H9 (cell line): ENCODE measurements at regions not wholly inside any gene's neighbourhood (a gene's known extent, or its start where the extent isn't known, plus 50 kb on each side); places are given as distances from the start of the nearest gene placed in this dataset.

Experiments used
- DNase-seq: peaks from one replicate; pipeline ENCODE4 v3.0.0-alpha.2; 2017
- H2AFZ ChIP-seq: one replicate; pipeline ENCODE4 v1.6.1; 2013; ENCODE audit warnings: mild to moderate bottlenecking, low read length, control low read depth, moderate library complexity
- H2AK5ac ChIP-seq: 2 replicates; pipeline ENCODE4 v1.6.1; 2013; ENCODE audit warnings: low read length, control low read depth, mixed read lengths; ENCODE audit not compliant: insufficient read length
- H2BK120ac ChIP-seq: one replicate; pipeline ENCODE4 v1.6.1; 2013; ENCODE audit warnings: low read depth, mild to moderate bottlenecking, low read length, control low read depth, inconsistent platforms; ENCODE audit not compliant: poor library complexity, severe bottlenecking
- H2BK12ac ChIP-seq: 2 replicates; pipeline ENCODE4 v1.6.1; 2013; ENCODE audit warnings: low read length, control low read depth, mixed read lengths, low read depth; ENCODE audit not compliant: insufficient read length
- H2BK15ac ChIP-seq: 2 replicates; pipeline ENCODE4 v1.6.1; 2013; ENCODE audit warnings: low read depth, low read length, control low read depth
- H2BK20ac ChIP-seq: one replicate; pipeline ENCODE4 v1.6.1; 2013; ENCODE audit warnings: low read depth, mild to moderate bottlenecking, low read length, control low read depth, inconsistent platforms; ENCODE audit not compliant: poor library complexity, severe bottlenecking
- H2BK5ac ChIP-seq: 2 replicates; pipeline ENCODE4 v1.6.1; 2013; ENCODE audit warnings: low read length, control low read depth, mixed read lengths; ENCODE audit not compliant: insufficient read length
- H3K14ac ChIP-seq: 2 replicates; pipeline ENCODE4 v1.6.1; 2013; ENCODE audit warnings: low read length, control low read depth; ENCODE audit not compliant: insufficient read depth
- H3K18ac ChIP-seq: 2 replicates; pipeline ENCODE4 v1.6.1; 2013; ENCODE audit warnings: low read depth, mild to moderate bottlenecking, mixed read lengths, low read length, control low read depth; ENCODE audit not compliant: insufficient read length
- H3K23ac ChIP-seq: 2 replicates; pipeline ENCODE4 v1.6.1; 2013; ENCODE audit warnings: low read length, control low read depth, mixed read lengths, low read depth; ENCODE audit not compliant: insufficient read length
- H3K23me2 ChIP-seq: 2 replicates; pipeline ENCODE4 v1.6.1; 2013; ENCODE audit warnings: low read depth, mild to moderate bottlenecking, mixed read lengths, low read length, control low read depth; ENCODE audit not compliant: insufficient read length, poor library complexity, severe bottlenecking
- H3K27ac ChIP-seq: 2 replicates; pipeline ENCODE4 v1.5.1; 2013; ENCODE audit warnings: low read length, control low read depth, mixed read lengths, low read depth; ENCODE audit not compliant: insufficient read length
- H3K27me3 ChIP-seq: 2 replicates; pipeline ENCODE4 v1.6.1; 2013; ENCODE audit warnings: low read length, control low read depth, inconsistent platforms; ENCODE audit not compliant: insufficient read depth
- H3K4ac ChIP-seq: 2 replicates; pipeline ENCODE4 v1.6.1; 2013; ENCODE audit warnings: low read depth, mild to moderate bottlenecking, control low read depth, inconsistent platforms, low read length, moderate library complexity
- H3K4me1 ChIP-seq: 2 replicates; pipeline ENCODE4 v1.6.1; 2013; ENCODE audit warnings: low read length, control low read depth, inconsistent platforms; ENCODE audit not compliant: insufficient read depth
- H3K4me2 ChIP-seq: 2 replicates; pipeline ENCODE4 v1.6.1; 2013; ENCODE audit warnings: low read length, control low read depth, mixed read lengths; ENCODE audit not compliant: insufficient read length, insufficient read depth
- H3K56ac ChIP-seq: 2 replicates; pipeline ENCODE4 v1.6.1; 2013; ENCODE audit warnings: low read depth, mild to moderate bottlenecking, mixed read lengths, low read length, control low read depth; ENCODE audit not compliant: insufficient read length
- H3K79me1 ChIP-seq: 2 replicates; pipeline ENCODE4 v1.6.1; 2013; ENCODE audit warnings: low read depth, mild to moderate bottlenecking, moderate library complexity, low read length, control low read depth, inconsistent platforms; ENCODE audit not compliant: insufficient read depth, poor library complexity, severe bottlenecking
- H3K79me2 ChIP-seq: 2 replicates; pipeline ENCODE4 v1.6.1; 2013; ENCODE audit warnings: low read length, control low read depth, inconsistent platforms; ENCODE audit not compliant: insufficient read depth
- H3K9ac ChIP-seq: 2 replicates; pipeline ENCODE4 v1.6.1; 2013; ENCODE audit warnings: low read length, control low read depth, mixed read lengths; ENCODE audit not compliant: insufficient read length; ENCODE audit errors: extremely low read depth
- H3K9me3 ChIP-seq: one replicate; pipeline ENCODE4 v1.6.1; 2013; ENCODE audit warnings: low read depth, low read length, inconsistent platforms; ENCODE audit not compliant: control insufficient read depth
- H3T11ph ChIP-seq: one replicate; pipeline ENCODE4 v1.6.1; 2013; ENCODE audit warnings: mild to moderate bottlenecking, low read length, control low read depth, inconsistent platforms
- H4K20me1 ChIP-seq: one replicate; pipeline ENCODE4 v1.6.1; 2013; ENCODE audit not compliant: control insufficient read depth, insufficient read length, insufficient read depth
- H4K5ac ChIP-seq: 2 replicates; pipeline ENCODE4 v1.6.1; 2013; ENCODE audit warnings: low read depth, mild to moderate bottlenecking, mixed read lengths, low read length, control low read depth; ENCODE audit not compliant: insufficient read length
- H4K8ac ChIP-seq: replicated peaks from 2 replicates; pipeline ENCODE4 v1.6.1; 2013; ENCODE audit warnings: low read length, control low read depth, mixed read lengths, low read depth; ENCODE audit not compliant: insufficient read length
- H4K91ac ChIP-seq: 2 replicates; pipeline ENCODE4 v1.6.1; 2013; ENCODE audit warnings: low read depth, mild to moderate bottlenecking, moderate library complexity, mixed read lengths, low read length, control low read depth; ENCODE audit not compliant: insufficient read length
- H3K27ac Mint-ChIP-seq, 3 experiments: 2 replicates in 2 of 3; 3 replicates in 1 of 3; pipeline ENCODE4 v1.8.0; 2020 to 2021; ENCODE audit warnings: mixed read lengths in 3 of 3, mild to moderate bottlenecking in 1 of 3, moderate library complexity in 1 of 3
- H3K27me3 Mint-ChIP-seq: 2 replicates; pipeline ENCODE4 v1.8.0; 2021; ENCODE audit warnings: low read depth, mild to moderate bottlenecking, moderate library complexity, mixed read lengths
- H3K36me3 Mint-ChIP-seq, 3 experiments: 2 replicates in 2 of 3; 3 replicates in 1 of 3; pipeline ENCODE4 v1.8.0; 2020 to 2021; ENCODE audit warnings: low read depth in 3 of 3, mixed read lengths in 3 of 3; ENCODE audit not compliant: insufficient read depth in 1 of 3
- H3K4me1 Mint-ChIP-seq, 2 experiments: 2 replicates each; pipeline ENCODE4 v1.8.0; 2020; ENCODE audit warnings: mixed read lengths in 2 of 2
- H3K4me3 Mint-ChIP-seq, 2 experiments: 2 replicates in 1 of 2; 3 replicates in 1 of 2; pipeline ENCODE4 v1.8.0; 2020 to 2021; ENCODE audit warnings: mild to moderate bottlenecking in 2 of 2, mixed read lengths in 2 of 2, moderate library complexity in 1 of 2
- H3K9me3 Mint-ChIP-seq, 2 experiments: 2 replicates in 1 of 2; 3 replicates in 1 of 2; pipeline ENCODE4 v1.8.0; 2020; ENCODE audit warnings: mild to moderate bottlenecking in 2 of 2, mixed read lengths in 2 of 2, moderate library complexity in 1 of 2
- CTCF ChIP-seq: fragments of 200-600 bp; sonication (generic); conservative IDR thresholded peaks from 3 replicates; pipeline ENCODE4 v1.8.0; 2021; ENCODE audit warnings: antibody characterized with exemption, mild to moderate bottlenecking
- WGBS: extraction: QIAGEN DNeasy Blood & Tissue Kit; methylation state at CpG from one replicate; pipeline ENCODE4 v1.1.7; 2013; ENCODE audit warnings: missing lambda C conversion rate, low lambda C conversion rate, mixed read lengths; ENCODE audit not compliant: insufficient read length; ENCODE audit errors: extremely low coverage; 5-methylcytosine and 5-hydroxymethylcytosine counted together

- H3K9me3 Mint-ChIP-seq = no peaks in the 10 kb centered on the region
- H3K4me1 ChIP-seq = no peaks in the 10 kb centered on the region
- H3K4me1 Mint-ChIP-seq = no peaks in the 10 kb centered on the region
- no peak for TF ChIP-seq CTCF
- no CpG with 5 or more reads among the region's 2 CpGs for WGBS
- H2BK12ac ChIP-seq = no peak overlapping the region
- H3K23ac ChIP-seq = no peak overlapping the region
- H3T11ph ChIP-seq = no peak overlapping the region
- H3K9ac ChIP-seq = no peak overlapping the region
- no peak overlapping the region for H2BK120ac ChIP-seq
- no peak overlapping the region for H4K5ac ChIP-seq
- no peaks in the 10 kb centered on the region for H3K9me3 ChIP-seq
- no peak overlapping the region for H3K14ac ChIP-seq
- H3K27me3 ChIP-seq = no peaks in the 10 kb centered on the region
- H3K4me3 Mint-ChIP-seq = no peak overlapping the region
- no peak overlapping the region for H3K4me2 ChIP-seq
- H2AK5ac ChIP-seq = no peak overlapping the region
- H3K27me3 Mint-ChIP-seq = no peaks in the 10 kb centered on the region
- no peak overlapping the region for H4K91ac ChIP-seq
- no peak overlapping the region for H3K27ac ChIP-seq
- H3K23me2 ChIP-seq = no peaks in the 10 kb centered on the region
- no peak overlapping the region for H3K56ac ChIP-seq
- H3K4ac ChIP-seq = no peak overlapping the region
- no peak overlapping the region for H2BK20ac ChIP-seq
- H3K18ac ChIP-seq = no peak overlapping the region
- H2BK15ac ChIP-seq = no peak overlapping the region
- H3K79me1 ChIP-seq = no peaks in the 10 kb centered on the region
- H3K79me2 ChIP-seq = no peaks in the 10 kb centered on the region
- no peak overlapping the region for H3K27ac Mint-ChIP-seq
- no peaks in the 10 kb centered on the region for H3K36me3 Mint-ChIP-seq
- H2AFZ ChIP-seq = no peak overlapping the region
- no peak overlapping the region for H2BK5ac ChIP-seq
- no peak overlapping the region for H4K8ac ChIP-seq
- no peaks in the 10 kb centered on the region for H4K20me1 ChIP-seq
- no peak for DNase-seq
These were observed 959.1 kb upstream of the SLC10A2 start for GRCh38 chr13:104025303-104025702.
